Stomach (tissue), 4 donors: ENCODE measurements at regions not wholly inside any gene's neighbourhood (a gene's known extent, or its start where the extent isn't known, plus 50 kb on each side); places are given as distances from the start of the nearest gene placed in this dataset.
"Not testable (repeated sequence)": the region's sequence is repeated elsewhere in the genome, so short reads cannot be mapped to it uniquely, and the experiment has no call there.

Experiments
- CTCF ChIP-seq, 7 experiments: fragments of 450-650 bp in 4 of 7; fragments of 200-600 bp in 3 of 7; sonication (generic) in 3 of 7; IDR thresholded peaks; one replicate each; pipeline ENCODE4 v1.5.1; 2016 to 2019; ENCODE audit warnings: antibody characterized with exemption in 7 of 7, control low read depth in 2 of 7, mild to moderate bottlenecking in 1 of 7
- EP300 ChIP-seq: sonication (generic); formaldehyde crosslinking; IDR thresholded peaks from one replicate; pipeline ENCODE4 v1.6.1; 2017; ENCODE audit warnings: antibody characterized with exemption
- POLR2A ChIP-seq, 4 donors: fragments of 450-650 bp; IDR thresholded peaks; one replicate each; pipeline ENCODE4 v1.6.1; 2016; ENCODE audit warnings: antibody characterized with exemption in 4 of 4, control low read depth in 2 of 4, mild to moderate bottlenecking in 1 of 4, moderate library complexity in 1 of 4

DNA sequence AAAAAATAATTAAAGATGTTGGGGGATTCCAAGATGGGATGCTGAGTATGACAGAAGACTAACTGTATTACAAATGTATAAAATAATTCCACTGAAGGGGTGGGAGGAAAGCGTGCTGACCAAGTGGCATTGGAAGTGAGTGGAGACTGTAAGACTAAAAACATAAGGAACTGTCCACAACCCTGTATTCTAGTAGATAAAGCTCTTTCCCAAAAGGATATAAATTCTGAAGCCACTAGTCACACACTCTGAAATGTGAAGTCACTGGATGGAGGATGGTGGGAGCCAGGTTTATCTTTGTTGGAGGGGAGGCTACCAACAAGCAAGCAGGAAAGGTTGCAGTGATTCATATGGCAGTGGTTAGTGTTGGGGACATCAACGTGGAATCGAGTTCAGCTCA lies 182.8 kb upstream of the PLGLB2 start:
- not testable (repeated sequence) for TF ChIP-seq CTCF (IDR thresholded peaks at IDR 0.05); POLR2A (IDR thresholded peaks at IDR 0.05); EP300
